GM12878 (cell line): ENCODE measurements at regions not wholly inside any gene's neighbourhood (a gene's known extent, or its start where the extent isn't known, plus 50 kb on each side); places are given as distances from the start of the nearest gene placed in this dataset.
"Not testable (repeated sequence)": the region's sequence is repeated elsewhere in the genome, so short reads cannot be mapped to it uniquely, and the experiment has no call there.

Experiments used
- ATF7 ChIP-seq: fragments of 450-650 bp; IDR thresholded peaks from 2 replicates; pipeline ENCODE4 v1.6.1; 2016; ENCODE audit warnings: low read depth, mild to moderate bottlenecking
- CTCF ChIP-seq, 3 experiments: IDR thresholded peaks in 2 of 3; conservative IDR thresholded peaks in 1 of 3; 2 replicates each; pipeline ENCODE4 v1.5.1; 2011; ENCODE audit warnings: low read depth in 3 of 3, low read length in 3 of 3, mild to moderate bottlenecking in 3 of 3, control low read depth in 2 of 3, moderate library complexity in 2 of 3, inconsistent platforms in 1 of 3, mixed read lengths in 1 of 3; ENCODE audit not compliant: control insufficient read depth in 2 of 3, insufficient read depth in 1 of 3; ENCODE audit errors: extremely low read depth in 1 of 3
- EZH2 ChIP-seq: IDR thresholded peaks from 2 replicates; pipeline ENCODE4 v1.6.1; 2012; ENCODE audit warnings: low read depth, mild to moderate bottlenecking, control low read depth, inconsistent platforms, low read length, borderline replicate concordance; ENCODE audit not compliant: control insufficient read depth
- MEF2B ChIP-seq: fragments of 450-650 bp; IDR thresholded peaks from 2 replicates; pipeline ENCODE4 v1.6.1; 2018; ENCODE audit warnings: mild to moderate bottlenecking, moderate library complexity; ENCODE audit not compliant: partially characterized antibody, poor library complexity, severe bottlenecking
- ZBTB33 ChIP-seq: fragments of 450-650 bp; IDR thresholded peaks from 2 replicates; pipeline ENCODE4 v1.6.1; 2017; ENCODE audit warnings: mild to moderate bottlenecking

GRCh38 chrX:73967461-73967860 is 114.9 kb upstream of the XIST start:
- TF ChIP-seq CTCF (IDR thresholded peaks at IDR 0.05 in 2 of 3, conservative IDR thresholded peaks at IDR 0.05 in 1 of 3; ENCODE audit: control insufficient read depth in 2 of 3, extremely low read depth in 1 of 3, insufficient read depth in 1 of 3, low read depth in 3 of 3, low read length in 3 of 3); EZH2; MEF2B; ZBTB33; ATF7: not testable (repeated sequence)
